Neural progenitor cell (in vitro differentiated cells): ENCODE measurements at regions not wholly inside any gene's neighbourhood (a gene's known extent, or its start where the extent isn't known, plus 50 kb on each side); places are given as distances from the start of the nearest gene placed in this dataset.

Experiments
- DNase-seq: peaks from one replicate; pipeline ENCODE4 v3.0.0-alpha.2; 2016; ENCODE audit warnings: low spot score
- H2AFZ ChIP-seq: fragments of 200-600 bp; sonication (generic); replicated peaks from 2 replicates; pipeline ENCODE4 v1.6.1; 2016; ENCODE audit warnings: antibody characterized with exemption
- H3F3A ChIP-seq: fragments of 200-600 bp; sonication (generic); 2 replicates; pipeline ENCODE4 v1.6.1; 2016; ENCODE audit warnings: antibody characterized with exemption, low read depth
- H3K27ac ChIP-seq: fragments of 200-600 bp; sonication (generic); 2 replicates; pipeline ENCODE4 v1.5.1; 2016; ENCODE audit warnings: mild to moderate bottlenecking
- H3K27me3 ChIP-seq: fragments of 200-600 bp; sonication (generic); 2 replicates; pipeline ENCODE4 v1.6.1; 2016; ENCODE audit warnings: mild to moderate bottlenecking, moderate library complexity
- H3K36me3 ChIP-seq: fragments of 200-600 bp; sonication (generic); 2 replicates; pipeline ENCODE4 v1.5.1; 2016
- H3K4me1 ChIP-seq: fragments of 200-600 bp; sonication (generic); 2 replicates; pipeline ENCODE4 v1.6.1; 2016; ENCODE audit warnings: mixed run types
- H3K4me2 ChIP-seq: fragments of 200-600 bp; sonication (generic); 2 replicates; pipeline ENCODE4 v1.6.1; 2016
- H3K4me3 ChIP-seq: fragments of 200-600 bp; sonication (generic); 2 replicates; pipeline ENCODE4 v1.5.1; 2016
- H3K79me2 ChIP-seq: fragments of 200-600 bp; sonication (generic); 2 replicates; pipeline ENCODE4 v1.6.1; 2016; ENCODE audit warnings: low read depth
- H3K9ac ChIP-seq: fragments of 200-600 bp; sonication (generic); 2 replicates; pipeline ENCODE4 v1.6.1; 2016
- H3K9me3 ChIP-seq: fragments of 200-600 bp; sonication (generic); 2 replicates; pipeline ENCODE4 v1.5.1; 2016; ENCODE audit warnings: low read depth
- H4K20me1 ChIP-seq: fragments of 200-600 bp; sonication (generic); 2 replicates; pipeline ENCODE4 v1.6.1; 2016; ENCODE audit warnings: low read depth
- H3K27ac Mint-ChIP-seq: 3 replicates; pipeline ENCODE4 v1.8.0; 2021; ENCODE audit warnings: mixed read lengths
- H3K27me3 Mint-ChIP-seq: 2 replicates; pipeline ENCODE4 v1.8.0; 2022; ENCODE audit warnings: low read depth, mild to moderate bottlenecking, inconsistent platforms, moderate library complexity, mixed read lengths; ENCODE audit not compliant: insufficient read depth
- H3K36me3 Mint-ChIP-seq: 3 replicates; pipeline ENCODE4 v1.8.0; 2021; ENCODE audit warnings: mixed read lengths
- H3K4me1 Mint-ChIP-seq: 3 replicates; pipeline ENCODE4 v1.8.0; 2021; ENCODE audit warnings: mixed read lengths
- H3K4me3 Mint-ChIP-seq: 3 replicates; pipeline ENCODE4 v1.8.0; 2021; ENCODE audit warnings: mild to moderate bottlenecking, moderate library complexity, mixed read lengths
- H3K9me3 Mint-ChIP-seq: 3 replicates; pipeline ENCODE4 v1.8.0; 2020; ENCODE audit warnings: mixed read lengths
- CTCF ChIP-seq: fragments of 200-600 bp; sonication (generic); IDR thresholded peaks from 2 replicates; pipeline ENCODE4 v1.5.1; 2017; ENCODE audit warnings: antibody characterized with exemption, mild to moderate bottlenecking
- EZH2 ChIP-seq: fragments of 200-600 bp; sonication (generic); IDR thresholded peaks from 2 replicates; pipeline ENCODE4 v1.6.1; 2017; ENCODE audit warnings: antibody characterized with exemption, mild to moderate bottlenecking, moderate library complexity
- EZH2phosphoT487 ChIP-seq: fragments of 200-600 bp; sonication (generic); IDR thresholded peaks from 2 replicates; pipeline ENCODE4 v1.6.1; 2017; ENCODE audit warnings: antibody characterized with exemption

- Histone ChIP-seq H3K27me3 (no peaks in the 10 kb centered on the region), H2AFZ (peak overlapping the region; percentile 26)
Observed at GRCh38 chr13:79245937-79246577, 160.0 kb downstream of the RBM26 start.

GRCh38 chr13:79241697-79242096 is 164.4 kb downstream of the RBM26 start:
- Mint-ChIP-seq H3K27me3 (peaks cover 2% of the 10 kb centered on the region), H3K36me3 (no peaks in the 10 kb centered on the region), H3K4me3 (no peak overlapping the region), H3K27ac (no peak overlapping the region), H3K4me1 (no peaks in the 10 kb centered on the region), H3K9me3 (no peaks in the 10 kb centered on the region)
- Histone ChIP-seq H3K36me3 (no peaks in the 10 kb centered on the region), H3K4me3 (no peak overlapping the region), H3K79me2 (no peaks in the 10 kb centered on the region), H3K4me1 (no peaks in the 10 kb centered on the region), H4K20me1 (no peaks in the 10 kb centered on the region), H3K27me3 (no peaks in the 10 kb centered on the region), H3F3A (no peaks in the 10 kb centered on the region), H3K27ac (no peak overlapping the region), H3K4me2 (no peak overlapping the region), H3K9me3 (no peaks in the 10 kb centered on the region), H3K9ac (no peak overlapping the region), H2AFZ (peak overlapping the region; percentile 0)
- TF ChIP-seq CTCF (no peak), EZH2phosphoT487 (no peak), EZH2 (no peak)
- DNase-seq: no peak

More at GRCh38 chr13:79245937-79246577, 160.0 kb downstream of the RBM26 start:
- H3K4me1 Mint-ChIP-seq: no peaks in the 10 kb centered on the region
- H4K20me1 ChIP-seq: no peaks in the 10 kb centered on the region
- no peak overlapping the region for H3K9ac ChIP-seq
- H3K27ac Mint-ChIP-seq: no peak overlapping the region
- no peaks in the 10 kb centered on the region for H3K79me2 ChIP-seq
- no peaks in the 10 kb centered on the region for H3K4me1 ChIP-seq
- no peak overlapping the region for H3K4me3 Mint-ChIP-seq
- H3K36me3 ChIP-seq: no peaks in the 10 kb centered on the region
- H3K27ac ChIP-seq: no peak overlapping the region
- no peaks in the 10 kb centered on the region for H3F3A ChIP-seq
- no peak for DNase-seq
- H3K27me3 Mint-ChIP-seq: peaks cover under 1% of the 10 kb centered on the region
- no peaks in the 10 kb centered on the region for H3K36me3 Mint-ChIP-seq
- TF ChIP-seq CTCF: no peak
- no peak for TF ChIP-seq EZH2phosphoT487
- no peak for TF ChIP-seq EZH2
- no peaks in the 10 kb centered on the region for H3K9me3 ChIP-seq
- H3K9me3 Mint-ChIP-seq: no peaks in the 10 kb centered on the region
- no peak overlapping the region for H3K4me3 ChIP-seq
- no peak overlapping the region for H3K4me2 ChIP-seq

GRCh38 chr13:79237981-79238380 is 168.1 kb downstream of the RBM26 start:
- no peaks in the 10 kb centered on the region for H3K36me3 Mint-ChIP-seq
- Histone ChIP-seq H3K9me3 (no peaks in the 10 kb centered on the region), H3K9ac (no peak overlapping the region), H3K36me3 (no peaks in the 10 kb centered on the region), H3F3A (no peaks in the 10 kb centered on the region), H3K4me2 (no peak overlapping the region), H2AFZ (no peak overlapping the region), H3K4me1 (no peaks in the 10 kb centered on the region), H4K20me1 (no peaks in the 10 kb centered on the region), H3K27ac (no peak overlapping the region), H3K79me2 (no peaks in the 10 kb centered on the region), H3K4me3 (no peak overlapping the region), H3K27me3 (no peaks in the 10 kb centered on the region)
- TF ChIP-seq EZH2phosphoT487 (no peak), EZH2 (no peak), CTCF (no peak)
- peaks cover 5% of the 10 kb centered on the region for H3K9me3 Mint-ChIP-seq
- H3K4me3 Mint-ChIP-seq: no peak overlapping the region
- DNase-seq: no peak
- H3K27ac Mint-ChIP-seq: no peak overlapping the region
- H3K27me3 Mint-ChIP-seq: peaks cover 2% of the 10 kb centered on the region
- no peaks in the 10 kb centered on the region for H3K4me1 Mint-ChIP-seq
